ENCODE measurements at regions not wholly inside any gene's neighbourhood (a gene's known extent, or its start where the extent isn't known, plus 50 kb on each side); places are given as distances from the start of the nearest gene placed in this dataset.

- TF ChIP-seq CTCF (conservative IDR thresholded peaks at IDR 0.05; ENCODE audit: low read length): no peak
- no peak for TF ChIP-seq EZH2phosphoT487 (IDR thresholded peaks at IDR 0.05; ENCODE audit: borderline replicate concordance)
These were observed 419.2 kb downstream of the NR4A2 start for GRCh38 chr2:155913356-155913755.
